C4-2B (cell line): ENCODE measurements at regions not wholly inside any gene's neighbourhood (a gene's known extent, or its start where the extent isn't known, plus 50 kb on each side); places are given as distances from the start of the nearest gene placed in this dataset.

Experiments used
- CTCF ChIP-seq: fragments of 450-650 bp; conservative IDR thresholded peaks from 2 replicates; pipeline ENCODE4 v1.5.1; 2017; ENCODE audit warnings: mild to moderate bottlenecking
- ZFX ChIP-seq: fragments of 450-650 bp; IDR thresholded peaks from 2 replicates; pipeline ENCODE4 v1.6.1; 2017

GRCh38 chr11:135008001-135008405, 596.0 kb upstream of the B3GAT1 start:
- TF ChIP-seq CTCF (no peak), ZFX (no peak)
